ENCODE measurements at regions not wholly inside any gene's neighbourhood (a gene's known extent, or its start where the extent isn't known, plus 50 kb on each side); places are given as distances from the start of the nearest gene placed in this dataset.

DNA sequence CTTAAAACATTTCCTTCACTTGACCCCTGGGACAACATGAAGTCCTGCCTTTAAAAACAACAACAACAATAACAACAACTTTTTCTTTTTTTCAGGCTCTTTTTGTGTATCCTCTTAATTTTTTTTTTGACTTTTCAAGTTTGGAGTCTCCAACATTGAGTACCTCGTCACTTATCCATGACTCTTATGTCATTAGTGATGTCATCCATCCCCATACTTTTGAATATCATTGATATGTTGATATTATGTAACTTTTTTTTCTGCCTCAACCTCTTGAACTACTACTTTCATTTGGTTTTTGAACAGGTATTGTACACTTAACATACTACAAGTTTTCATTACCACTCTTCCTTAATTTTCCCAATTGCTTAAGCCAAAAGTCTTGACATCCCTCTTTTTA is 143.0 kb upstream of the ATXN7L3B start:
- TF ChIP-seq, protein P1, sequence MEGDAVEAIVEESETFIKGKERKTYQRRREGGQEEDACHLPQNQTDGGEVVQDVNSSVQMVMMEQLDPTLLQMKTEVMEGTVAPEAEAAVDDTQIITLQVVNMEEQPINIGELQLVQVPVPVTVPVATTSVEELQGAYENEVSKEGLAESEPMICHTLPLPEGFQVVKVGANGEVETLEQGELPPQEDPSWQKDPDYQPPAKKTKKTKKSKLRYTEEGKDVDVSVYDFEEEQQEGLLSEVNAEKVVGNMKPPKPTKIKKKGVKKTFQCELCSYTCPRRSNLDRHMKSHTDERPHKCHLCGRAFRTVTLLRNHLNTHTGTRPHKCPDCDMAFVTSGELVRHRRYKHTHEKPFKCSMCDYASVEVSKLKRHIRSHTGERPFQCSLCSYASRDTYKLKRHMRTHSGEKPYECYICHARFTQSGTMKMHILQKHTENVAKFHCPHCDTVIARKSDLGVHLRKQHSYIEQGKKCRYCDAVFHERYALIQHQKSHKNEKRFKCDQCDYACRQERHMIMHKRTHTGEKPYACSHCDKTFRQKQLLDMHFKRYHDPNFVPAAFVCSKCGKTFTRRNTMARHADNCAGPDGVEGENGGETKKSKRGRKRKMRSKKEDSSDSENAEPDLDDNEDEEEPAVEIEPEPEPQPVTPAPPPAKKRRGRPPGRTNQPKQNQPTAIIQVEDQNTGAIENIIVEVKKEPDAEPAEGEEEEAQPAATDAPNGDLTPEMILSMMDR (conservative IDR thresholded peaks at IDR 0.05 in 1 of 2, IDR thresholded peaks at IDR 0.05 in 1 of 2; ENCODE audit: extremely low read depth in 1 of 2, insufficient read depth in 1 of 2, low read depth in 1 of 2, low read length in 2 of 2) = no peak
- TF ChIP-seq EZH2 (IDR thresholded peaks at IDR 0.05; ENCODE audit: borderline replicate concordance, low read length) = no peak
